Pancreas (tissue), 10 donors: ENCODE measurements at regions not wholly inside any gene's neighbourhood (a gene's known extent, or its start where the extent isn't known, plus 50 kb on each side); places are given as distances from the start of the nearest gene placed in this dataset.

ENCODE experiments used
- ATAC-seq, 4 donors: fragments of 200-7000 bp; cut with Tn5 transposase; one replicate each; pipeline versions ENCODE4 v1.8.0 to v1.9.1; 2020; ENCODE audit warnings: mild to moderate bottlenecking in 4 of 4, moderate library complexity in 4 of 4
- DNase-seq, 6 donors: peaks; one replicate each; pipeline ENCODE4 v3.0.0-alpha.2; 2020
- FAIRE-seq: peaks from 2 replicates; lab custom pipeline; 2012; peaks lifted over from hg19 to GRCh38; lab: Jason Lieb, UNC
- H3K27ac ChIP-seq, 4 donors: fragments of 200-600 bp; sonication (generic); 1 replicate in 3 of 4; 2 replicates in 1 of 4; pipeline versions ENCODE4 v1.5.0 to v1.8.0; 2020
- H3K27me3 ChIP-seq, 4 donors: fragments of 200-600 bp; one replicate each; pipeline ENCODE4 v1.8.0; 2021
- H3K36me3 ChIP-seq, 3 donors: fragments of 200-600 bp; sonication (generic) in 1 of 3; one replicate each; pipeline versions ENCODE4 v1.5.0 to v1.8.0; 2020 to 2021
- H3K4me1 ChIP-seq, 3 donors: fragments of 200-600 bp; one replicate each; pipeline ENCODE4 v1.8.0; 2021
- H3K4me3 ChIP-seq, 4 donors: fragments of 200-600 bp; sonication (generic) in 2 of 4; one replicate each; pipeline versions ENCODE4 v1.5.0 to v1.8.0; 2020 to 2021
- H3K9me3 ChIP-seq, 4 donors: fragments of 200-600 bp; one replicate each; pipeline ENCODE4 v1.8.0; 2021
- WGBS, 2 donors: extraction: QIAGEN DNeasy Blood & Tissue Kit; methylation state at CpG; one replicate each; pipeline ENCODE4 v1.1.7; 2013; 5-methylcytosine and 5-hydroxymethylcytosine counted together
- intact Hi-C, 3 donors: fragments of 100-400 bp; cut with DNase I; formaldehyde crosslinking; loops; one replicate each; pipeline versions ENCODE4 v1.11.1 to v1.14.2; 2022
- TF ChIP-seq, protein P1 (sequence below), 4 donors: fragments of 200-600 bp; sonication (generic) in 3 of 4; IDR thresholded peaks; one replicate each; pipeline versions ENCODE4 v1.5.0 to v1.8.0; 2021; ENCODE audit warnings: antibody characterized with exemption in 4 of 4
- donor health status: healthy with polysubstance abuse.
- donor health status: DM: no; HTN: no; CAD: no; lungs with moderate emphysema.
- donor health status: DM: no; HTN: no; CAD: no.
- donor health status: control.
- donor health status: control.
- donor health status: Bipolar disorder and iron deficiency.
- donor health status: DM: yes; HTN: yes; CAD: no.
- donor health status: DM: no; HTN: no; CAD: no.
- donor health status: DM: no; HTN: no; CAD: no.
- donor health status: DM: yes; HTN: yes; CAD: no.

DNA sequence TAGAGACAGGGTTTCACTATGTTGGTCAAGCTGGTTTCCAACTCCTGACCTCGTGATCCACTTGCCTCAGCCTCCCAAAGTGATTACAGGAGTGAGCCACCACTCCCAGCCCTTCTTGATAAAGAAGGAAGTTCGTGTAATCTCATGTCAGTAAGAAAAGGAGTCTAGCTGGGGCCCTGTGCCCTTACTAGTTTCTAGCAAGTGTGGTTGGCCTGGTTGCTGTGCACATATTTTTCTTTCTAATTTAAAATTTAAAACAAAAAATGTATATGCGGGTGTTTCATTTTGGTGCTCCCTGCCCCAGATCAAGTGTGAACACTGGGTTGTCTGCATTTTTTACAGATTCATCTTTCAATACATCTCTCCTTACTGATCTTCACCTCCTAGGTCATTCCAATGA, 770.8 kb upstream of the TENM4 start:
- 37 to 50% methylated on average over 3 of the region's 3 CpGs for WGBS, 2 donors
- no peak for DNase-seq
- intact Hi-C loops, result no loop called here

DNA sequence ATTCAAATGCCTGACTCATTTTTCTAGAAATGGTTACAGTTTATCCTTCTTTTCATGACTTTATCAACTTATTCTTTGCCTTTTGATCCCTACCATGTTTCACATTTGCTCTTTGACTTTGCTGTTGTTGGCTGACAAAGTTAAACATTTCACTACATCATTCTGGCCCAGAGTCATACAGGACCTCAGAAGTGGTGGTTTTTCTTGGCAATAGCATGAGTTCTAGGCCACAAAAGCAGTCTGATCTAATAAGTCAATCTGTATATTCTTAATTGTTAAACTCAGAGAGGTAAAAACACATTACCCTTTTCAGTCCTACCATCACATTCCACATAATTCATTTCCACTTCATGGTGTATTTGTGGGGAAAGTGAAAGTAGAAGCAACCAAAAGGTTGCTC, 763.2 kb upstream of the TENM4 start:
- Histone ChIP-seq H3K4me3 (no peak overlapping the region), H3K27me3 (no peaks in the 10 kb centered on the region), H3K36me3 (no peaks in the 10 kb centered on the region), H3K27ac (no peak overlapping the region), H3K9me3 (no peaks in the 10 kb centered on the region), H3K4me1 (no peaks in the 10 kb centered on the region)
- no peak for DNase-seq
- intact Hi-C loops, result no loop called here
- no peak for ATAC-seq
- FAIRE-seq, result no peak
- TF ChIP-seq, protein P1, sequence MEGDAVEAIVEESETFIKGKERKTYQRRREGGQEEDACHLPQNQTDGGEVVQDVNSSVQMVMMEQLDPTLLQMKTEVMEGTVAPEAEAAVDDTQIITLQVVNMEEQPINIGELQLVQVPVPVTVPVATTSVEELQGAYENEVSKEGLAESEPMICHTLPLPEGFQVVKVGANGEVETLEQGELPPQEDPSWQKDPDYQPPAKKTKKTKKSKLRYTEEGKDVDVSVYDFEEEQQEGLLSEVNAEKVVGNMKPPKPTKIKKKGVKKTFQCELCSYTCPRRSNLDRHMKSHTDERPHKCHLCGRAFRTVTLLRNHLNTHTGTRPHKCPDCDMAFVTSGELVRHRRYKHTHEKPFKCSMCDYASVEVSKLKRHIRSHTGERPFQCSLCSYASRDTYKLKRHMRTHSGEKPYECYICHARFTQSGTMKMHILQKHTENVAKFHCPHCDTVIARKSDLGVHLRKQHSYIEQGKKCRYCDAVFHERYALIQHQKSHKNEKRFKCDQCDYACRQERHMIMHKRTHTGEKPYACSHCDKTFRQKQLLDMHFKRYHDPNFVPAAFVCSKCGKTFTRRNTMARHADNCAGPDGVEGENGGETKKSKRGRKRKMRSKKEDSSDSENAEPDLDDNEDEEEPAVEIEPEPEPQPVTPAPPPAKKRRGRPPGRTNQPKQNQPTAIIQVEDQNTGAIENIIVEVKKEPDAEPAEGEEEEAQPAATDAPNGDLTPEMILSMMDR (IDR thresholded peaks at IDR 0.05), result no peak

More for the DNA sequence above, 770.8 kb upstream of the TENM4 start:
- ATAC-seq (no peak), FAIRE-seq (no peak)
- TF ChIP-seq, protein P1 (IDR thresholded peaks at IDR 0.05), result no peak
- Histone ChIP-seq H3K27ac (no peak overlapping the region), H3K9me3 (no peaks in the 10 kb centered on the region), H3K4me3 (no peak overlapping the region), H3K4me1 (no peaks in the 10 kb centered on the region), H3K27me3 (no peaks in the 10 kb centered on the region), H3K36me3 (no peaks in the 10 kb centered on the region)

DNA sequence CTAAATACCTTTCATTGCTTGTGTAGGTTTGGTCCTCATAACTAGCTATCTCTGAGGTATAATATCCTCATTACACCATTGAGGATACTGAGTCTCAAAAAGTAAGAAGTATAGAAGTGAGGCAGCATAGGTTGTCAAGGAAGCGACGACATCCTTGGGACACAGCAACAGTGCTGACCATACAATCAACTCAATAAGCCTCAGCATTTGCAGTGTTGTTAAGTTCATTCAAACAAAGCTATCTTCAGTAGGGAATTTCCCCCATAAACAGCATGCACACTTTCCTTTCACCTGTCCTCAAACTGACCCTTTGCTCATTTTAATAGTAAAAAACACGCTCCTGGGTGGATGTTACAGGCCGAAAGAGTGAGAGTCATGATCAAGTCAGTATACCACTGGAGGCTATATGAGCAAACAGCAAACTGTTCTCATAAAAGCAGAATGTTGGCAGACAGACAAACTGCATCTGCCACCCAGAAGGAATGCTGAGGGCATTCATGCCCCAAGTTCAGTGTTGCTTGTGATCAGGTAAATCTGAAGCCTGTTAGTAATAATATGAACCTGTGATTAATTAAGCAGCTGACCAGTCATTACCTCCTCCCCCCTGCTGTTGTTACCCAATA, 756.2 kb upstream of the TENM4 start:
- WGBS, 2 donors, result 80 to 83% methylated on average over 4 of the region's 4 CpGs
- Histone ChIP-seq H3K27ac (no peak overlapping the region), H3K4me1 (no peaks in the 10 kb centered on the region), H3K4me3 (no peak overlapping the region), H3K9me3 (no peaks in the 10 kb centered on the region), H3K36me3 (no peaks in the 10 kb centered on the region), H3K27me3 (no peaks in the 10 kb centered on the region)
- no peak for FAIRE-seq
- intact Hi-C loops, result no loop called here
- no peak for DNase-seq
- ATAC-seq, result no peak
- TF ChIP-seq, protein P1 (IDR thresholded peaks at IDR 0.05), result no peak

DNA sequence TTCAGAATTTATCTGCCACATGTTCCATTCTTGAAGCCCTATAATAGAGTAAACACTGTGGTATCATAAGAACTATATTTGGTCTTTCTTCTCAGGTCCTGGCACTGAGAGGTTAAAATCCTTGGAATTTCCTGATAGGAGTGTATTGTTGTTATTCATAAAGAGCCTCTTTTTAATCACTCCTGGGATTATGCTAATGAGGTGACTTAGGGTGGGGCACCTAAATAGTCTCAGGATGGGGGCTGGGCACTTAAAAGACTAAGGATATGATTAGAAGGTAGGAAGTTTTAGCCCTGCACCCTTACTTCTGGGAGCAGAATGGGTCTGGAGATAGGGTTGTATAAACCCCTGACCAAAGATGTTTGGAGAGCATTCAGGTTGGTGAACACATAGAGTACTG, 755.2 kb upstream of the TENM4 start:
- no peaks in the 10 kb centered on the region for H3K9me3 ChIP-seq
- TF ChIP-seq, protein P1 (IDR thresholded peaks at IDR 0.05), result no peak
- H3K4me3 ChIP-seq, result no peak overlapping the region
- H3K27ac ChIP-seq, result no peak overlapping the region
- no peaks in the 10 kb centered on the region for H3K27me3 ChIP-seq
- no peaks in the 10 kb centered on the region for H3K4me1 ChIP-seq
- ATAC-seq, result no peak
- no peak for FAIRE-seq
- DNase-seq, result no peak
- H3K36me3 ChIP-seq, result no peaks in the 10 kb centered on the region
- intact Hi-C loops, result no loop called here

DNA sequence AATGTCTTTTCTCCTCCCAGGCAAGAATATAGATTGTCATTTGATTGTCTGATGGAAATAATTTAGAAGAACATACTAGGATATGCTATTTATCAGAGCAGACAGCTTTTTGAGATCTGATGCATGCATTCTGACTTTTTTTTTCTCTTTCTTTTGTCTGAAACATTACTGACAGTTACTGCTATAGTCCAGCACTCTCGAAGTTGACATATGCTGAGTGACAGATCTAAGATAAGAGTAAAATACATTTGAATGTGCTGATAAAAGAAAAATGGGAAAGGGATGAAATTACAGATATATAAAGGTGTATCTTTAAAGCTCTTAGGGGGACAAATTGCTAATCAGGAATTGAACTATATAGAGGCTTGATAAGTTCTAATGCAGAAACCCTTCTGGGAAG, 753.8 kb upstream of the TENM4 start:
- Histone ChIP-seq H3K4me1 (no peaks in the 10 kb centered on the region), H3K4me3 (no peak overlapping the region), H3K27me3 (no peaks in the 10 kb centered on the region), H3K9me3 (no peaks in the 10 kb centered on the region), H3K36me3 (no peaks in the 10 kb centered on the region), H3K27ac (no peak overlapping the region)
- no peak for FAIRE-seq
- ATAC-seq, result no peak
- WGBS, 2 donors, result 12 to 27% methylated on average over 1 of the region's 1 CpG
- no peak for DNase-seq
- TF ChIP-seq, protein P1 (IDR thresholded peaks at IDR 0.05), result no peak
- intact Hi-C loops, result no loop called here
